Trophoblast cell (in vitro differentiated cells and primary cell): ENCODE measurements at regions not wholly inside any gene's neighbourhood (a gene's known extent, or its start where the extent isn't known, plus 50 kb on each side); places are given as distances from the start of the nearest gene placed in this dataset.
A peak's percentile ranks its signal among the peaks of the same experiment; 100 is the strongest.

Source experiments
- DNase-seq, 2 donors: peaks; one replicate each; pipeline ENCODE4 v3.0.0-alpha.2; 2016
- H2AFZ ChIP-seq: 2 replicates; pipeline ENCODE4 v1.6.1; 2013; ENCODE audit warnings: low read length, moderate library complexity, mild to moderate bottlenecking; ENCODE audit not compliant: insufficient read depth, poor library complexity
- H2AK5ac ChIP-seq: 2 replicates; pipeline ENCODE4 v1.6.1; 2013; ENCODE audit warnings: mild to moderate bottlenecking, low read length
- H2BK120ac ChIP-seq: 2 replicates; pipeline ENCODE4 v1.6.1; 2013; ENCODE audit warnings: low read length, mild to moderate bottlenecking, moderate library complexity; ENCODE audit not compliant: insufficient read depth, poor library complexity
- H2BK12ac ChIP-seq: 2 replicates; pipeline ENCODE4 v1.6.1; 2013; ENCODE audit warnings: mild to moderate bottlenecking, low read length, moderate library complexity
- H2BK5ac ChIP-seq: 2 replicates; pipeline ENCODE4 v1.6.1; 2013; ENCODE audit warnings: low read length, low read depth, moderate library complexity, mild to moderate bottlenecking; ENCODE audit not compliant: poor library complexity
- H3K14ac ChIP-seq: 2 replicates; pipeline ENCODE4 v1.6.1; 2013; ENCODE audit warnings: mild to moderate bottlenecking, low read length
- H3K18ac ChIP-seq: 2 replicates; pipeline ENCODE4 v1.6.1; 2013; ENCODE audit warnings: mild to moderate bottlenecking, low read length
- H3K23ac ChIP-seq: 2 replicates; pipeline ENCODE4 v1.6.1; 2013; ENCODE audit warnings: low read length
- H3K27ac ChIP-seq: 2 replicates; pipeline ENCODE4 v1.5.1; 2013; ENCODE audit warnings: low read depth, mild to moderate bottlenecking, inconsistent platforms, low read length, moderate library complexity
- H3K27me3 ChIP-seq: 2 replicates; pipeline ENCODE4 v1.6.1; 2013; ENCODE audit warnings: inconsistent platforms, mild to moderate bottlenecking, low read length, moderate library complexity; ENCODE audit not compliant: insufficient read depth
- H3K36me3 ChIP-seq, 2 experiments: 1 replicate in 1 of 2; 2 replicates in 1 of 2; pipeline ENCODE4 v1.6.1; 2013; ENCODE audit warnings: low read length in 2 of 2, mild to moderate bottlenecking in 2 of 2, moderate library complexity in 1 of 2; ENCODE audit not compliant: insufficient read depth in 2 of 2, control insufficient read depth in 1 of 2
- H3K4ac ChIP-seq: 2 replicates; pipeline ENCODE4 v1.6.1; 2013; ENCODE audit warnings: low read depth, mild to moderate bottlenecking, low read length, moderate library complexity
- H3K4me1 ChIP-seq, 2 experiments: 1 replicate in 1 of 2; 2 replicates in 1 of 2; pipeline ENCODE4 v1.6.1; 2013; ENCODE audit warnings: low read length in 2 of 2, mild to moderate bottlenecking in 2 of 2, moderate library complexity in 1 of 2; ENCODE audit not compliant: insufficient read depth in 2 of 2, control insufficient read depth in 1 of 2
- H3K4me2 ChIP-seq: 2 replicates; pipeline ENCODE4 v1.6.1; 2013; ENCODE audit warnings: inconsistent platforms, mild to moderate bottlenecking, low read length, moderate library complexity
- H3K4me3 ChIP-seq: 2 replicates; pipeline ENCODE4 v1.5.1; 2013; ENCODE audit warnings: mild to moderate bottlenecking, low read depth, low read length, inconsistent platforms
- H3K79me1 ChIP-seq: one replicate; pipeline ENCODE4 v1.6.1; 2013; ENCODE audit warnings: low read length
- H3K79me2 ChIP-seq: 2 replicates; pipeline ENCODE4 v1.6.1; 2013; ENCODE audit warnings: low read length, mild to moderate bottlenecking; ENCODE audit not compliant: control insufficient read depth, insufficient read depth, poor library complexity
- H3K9ac ChIP-seq: 2 replicates; pipeline ENCODE4 v1.6.1; 2013; ENCODE audit warnings: mild to moderate bottlenecking, low read length
- H3K9me3 ChIP-seq: 2 replicates; pipeline ENCODE4 v1.6.1; 2013; ENCODE audit warnings: low read depth, mild to moderate bottlenecking, control low read depth, inconsistent platforms, low read length; ENCODE audit not compliant: insufficient read depth
- H4K12ac ChIP-seq: 2 replicates; pipeline ENCODE4 v1.6.1; 2013; ENCODE audit warnings: low read depth, mild to moderate bottlenecking, low read length, moderate library complexity
- H4K8ac ChIP-seq: 2 replicates; pipeline ENCODE4 v1.6.1; 2013; ENCODE audit warnings: low read depth, mild to moderate bottlenecking, low read length, moderate library complexity
- H4K91ac ChIP-seq: one replicate; pipeline ENCODE4 v1.6.1; 2013; ENCODE audit warnings: low read depth, mild to moderate bottlenecking, low read length, moderate library complexity
- WGBS: extraction: QIAGEN DNeasy Blood & Tissue Kit; methylation state at CpG from one replicate; pipeline ENCODE4 v1.1.7; 2013; ENCODE audit warnings: missing lambda C conversion rate; ENCODE audit not compliant: insufficient read length, insufficient coverage; ENCODE audit errors: extremely low coverage; 5-methylcytosine and 5-hydroxymethylcytosine counted together

DNA sequence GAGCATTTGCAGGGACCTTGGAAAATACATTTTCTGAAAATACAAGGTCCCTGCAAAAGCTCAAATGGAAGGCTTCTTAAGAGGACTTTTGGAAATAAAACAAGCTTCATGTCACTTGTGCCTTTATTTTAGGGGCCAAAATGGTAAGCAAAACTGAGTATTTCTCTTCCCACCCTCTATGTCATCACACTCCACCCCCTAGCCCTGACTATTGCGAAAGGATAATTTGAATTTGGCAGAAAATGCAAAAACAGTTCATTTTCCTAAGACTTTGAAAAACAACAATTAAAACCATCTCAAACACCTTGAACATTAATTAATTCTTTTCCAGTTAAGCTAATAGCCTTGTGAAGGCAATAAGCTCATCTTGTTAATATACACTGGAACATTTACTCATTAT is 201.7 kb downstream of the TM2D1 start:
- H3K4me1 ChIP-seq: no peaks in the 10 kb centered on the region
- DNase-seq: no peak

DNA sequence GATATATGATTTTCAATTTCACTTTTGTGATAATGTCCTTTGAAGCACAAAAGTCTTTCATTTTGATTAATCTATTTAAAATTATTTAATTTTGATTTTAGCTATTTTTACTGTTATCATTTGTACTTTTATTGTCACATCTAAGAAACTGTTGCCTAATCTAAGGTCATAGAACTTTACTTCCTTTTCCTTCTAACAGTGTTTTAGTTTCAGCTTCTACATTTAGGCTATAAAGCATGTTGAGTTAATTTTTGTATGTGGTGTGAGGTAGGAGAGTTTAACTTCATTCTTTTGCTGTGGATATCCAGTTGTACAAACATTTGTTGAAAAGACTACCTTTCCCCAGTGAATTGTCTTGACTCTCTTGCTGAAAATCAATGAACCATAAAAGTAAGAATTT is 204.5 kb downstream of the TM2D1 start:
- Histone ChIP-seq H3K79me1 (no peaks in the 10 kb centered on the region), H3K14ac (no peak overlapping the region), H3K4ac (no peak overlapping the region), H3K27ac (no peak overlapping the region), H4K8ac (no peak overlapping the region), H3K18ac (no peak overlapping the region), H4K12ac (no peak overlapping the region), H3K36me3 (no peaks in the 10 kb centered on the region), H2BK12ac (no peak overlapping the region), H3K4me2 (no peak overlapping the region), H2AFZ (no peak overlapping the region), H2BK120ac (no peak overlapping the region), H3K27me3 (no peaks in the 10 kb centered on the region), H3K9ac (no peak overlapping the region), H3K4me3 (no peak overlapping the region), H3K23ac (no peak overlapping the region), H3K4me1 (no peaks in the 10 kb centered on the region), H4K91ac (no peak overlapping the region), H2BK5ac (no peak overlapping the region), H3K79me2 (no peaks in the 10 kb centered on the region), H2AK5ac (no peak overlapping the region), H3K9me3 (peaks cover 1% of the 10 kb centered on the region)
- no peak for DNase-seq

More for the DNA sequence above, 201.7 kb downstream of the TM2D1 start:
- no peak overlapping the region for H3K9ac ChIP-seq
- no peak overlapping the region for H2AFZ ChIP-seq
- H4K8ac ChIP-seq: no peak overlapping the region
- no peak overlapping the region for H2BK5ac ChIP-seq
- no peaks in the 10 kb centered on the region for H3K9me3 ChIP-seq
- H3K27me3 ChIP-seq: no peaks in the 10 kb centered on the region
- no peaks in the 10 kb centered on the region for H3K79me1 ChIP-seq
- no peak overlapping the region for H2BK12ac ChIP-seq
- no peak overlapping the region for H3K23ac ChIP-seq
- no peak overlapping the region for H3K4me3 ChIP-seq
- no peaks in the 10 kb centered on the region for H3K79me2 ChIP-seq
- H3K18ac ChIP-seq: no peak overlapping the region
- no peak overlapping the region for H4K91ac ChIP-seq
- no peak overlapping the region for H4K12ac ChIP-seq
- WGBS: no CpG with 5 or more reads among the region's 1 CpG
- no peak overlapping the region for H3K14ac ChIP-seq
- no peak overlapping the region for H2BK120ac ChIP-seq
- H3K4ac ChIP-seq: no peak overlapping the region
- H2AK5ac ChIP-seq: no peak overlapping the region
- H3K27ac ChIP-seq: no peak overlapping the region
- no peaks in the 10 kb centered on the region for H3K36me3 ChIP-seq
- H3K4me2 ChIP-seq: no peak overlapping the region

DNA sequence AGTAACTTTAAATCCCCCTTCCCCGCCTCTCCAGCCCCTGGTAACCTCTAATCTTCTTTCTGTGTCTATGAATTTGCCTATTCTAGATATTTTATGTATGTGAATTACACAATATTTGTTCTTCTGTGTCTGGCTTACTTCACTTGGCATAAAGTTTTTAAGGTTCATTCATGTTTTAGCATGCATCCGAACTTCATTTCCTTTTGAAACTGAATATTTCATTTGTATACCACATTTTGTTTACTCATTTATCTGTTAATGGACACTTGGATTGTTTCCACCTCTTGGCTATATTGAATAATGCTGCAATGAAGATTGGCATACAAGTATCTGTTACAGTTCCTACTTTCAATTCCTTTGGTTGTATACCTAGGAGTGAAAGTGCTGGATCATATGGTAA is 205.3 kb downstream of the TM2D1 start:
- Histone ChIP-seq H2AK5ac (no peak overlapping the region), H2AFZ (no peak overlapping the region), H3K9me3 (peaks cover 1% of the 10 kb centered on the region), H3K9ac (no peak overlapping the region), H3K79me1 (no peaks in the 10 kb centered on the region), H2BK120ac (no peak overlapping the region), H4K91ac (no peak overlapping the region), H4K8ac (no peak overlapping the region), H3K36me3 (no peaks in the 10 kb centered on the region), H4K12ac (no peak overlapping the region), H3K4me3 (no peak overlapping the region), H3K4me1 (no peaks in the 10 kb centered on the region), H2BK12ac (no peak overlapping the region), H3K18ac (no peak overlapping the region), H3K27ac (no peak overlapping the region), H3K4ac (no peak overlapping the region), H3K4me2 (no peak overlapping the region), H3K79me2 (no peaks in the 10 kb centered on the region), H2BK5ac (no peak overlapping the region), H3K27me3 (no peaks in the 10 kb centered on the region), H3K14ac (no peak overlapping the region), H3K23ac (no peak overlapping the region)
- no CpG with 5 or more reads among the region's 2 CpGs for WGBS
- DNase-seq: no peak

DNA sequence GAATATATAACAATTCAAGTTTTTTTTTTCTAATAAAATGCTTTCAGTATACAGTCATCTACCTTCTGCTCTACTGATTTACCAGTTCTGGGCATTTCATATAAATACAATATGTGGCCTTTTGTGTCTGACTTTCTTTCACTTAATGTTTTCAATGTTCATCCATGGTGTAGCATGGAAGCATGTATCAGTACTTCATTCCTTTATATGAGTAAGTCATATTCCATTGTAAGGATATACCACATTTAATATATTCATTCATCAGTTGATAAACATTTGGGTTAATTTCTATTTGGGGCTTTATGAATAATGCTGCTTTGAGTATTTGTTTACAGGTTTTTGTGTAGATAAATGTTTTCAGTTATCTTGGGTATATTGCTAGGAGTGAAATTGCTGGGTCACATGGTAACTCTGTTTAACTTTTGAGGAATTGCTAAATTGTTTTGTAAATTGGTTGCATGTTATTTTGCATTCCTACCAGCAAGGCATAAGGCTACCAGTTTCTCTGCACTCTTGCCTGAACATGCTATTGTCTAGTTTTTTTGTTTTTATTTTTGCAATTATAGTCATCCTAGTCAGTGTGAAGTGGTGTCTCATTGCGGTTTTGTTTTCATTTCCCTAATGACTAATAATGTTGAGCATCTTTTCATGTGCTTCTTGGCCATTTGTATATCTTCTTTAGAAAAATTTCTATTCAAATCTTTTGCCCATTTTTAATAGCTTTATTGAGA is 206.1 kb downstream of the TM2D1 start:
- Histone ChIP-seq H4K8ac (no peak overlapping the region), H2BK12ac (no peak overlapping the region), H3K4ac (no peak overlapping the region), H3K36me3 (no peaks in the 10 kb centered on the region), H4K91ac (no peak overlapping the region), H3K27ac (no peak overlapping the region), H3K9ac (no peak overlapping the region), H2AFZ (no peak overlapping the region), H4K12ac (no peak overlapping the region), H3K4me3 (no peak overlapping the region), H2BK5ac (no peak overlapping the region), H3K14ac (no peak overlapping the region), H3K4me1 (no peaks in the 10 kb centered on the region), H3K9me3 (peaks cover 1% of the 10 kb centered on the region), H3K79me2 (no peaks in the 10 kb centered on the region), H3K23ac (no peak overlapping the region), H2BK120ac (no peak overlapping the region), H2AK5ac (no peak overlapping the region), H3K27me3 (no peaks in the 10 kb centered on the region), H3K18ac (no peak overlapping the region), H3K79me1 (no peaks in the 10 kb centered on the region), H3K4me2 (no peak overlapping the region)
- WGBS: no CpG with 5 or more reads among the region's 1 CpG
- DNase-seq: peak in 1 of 2 donors; percentile 19
